Panc1 (cell line): ENCODE measurements at regions not wholly inside any gene's neighbourhood (a gene's known extent, or its start where the extent isn't known, plus 50 kb on each side); places are given as distances from the start of the nearest gene placed in this dataset.

Experiments
- ATAC-seq: fragments of 200-7000 bp; cut with Tn5 transposase; 2 replicates; pipeline ENCODE4 v1.9.1; 2020; ENCODE audit warnings: mild to moderate bottlenecking, moderate library complexity
- BruUV-seq: library from RNA; stranded (reverse); fragments of 400-500 nt; replicated peaks from 2 replicates; lab custom pipeline; 2021; lab: Mats Ljungman, UMichigan
- CTCF ChIA-PET: fragments of 300-600 bp; sonication (Branson Sonifier 250); formaldehyde crosslinking; loops from one replicate; lab custom pipeline; 2022; ENCODE audit warnings: antibody characterized with exemption; lab: Charles Lee
- POLR2A ChIA-PET: fragments of 300-600 bp; sonication (Branson Sonifier 250); formaldehyde crosslinking; loops from one replicate; lab custom pipeline; 2022; ENCODE audit warnings: antibody characterized with exemption; lab: Charles Lee
- DNase-seq: peaks from one replicate; pipeline ENCODE4 v3.0.0-alpha.2; 2010; ENCODE audit warnings: low read depth, low spot score
- H3K27ac ChIP-seq: 2 replicates; pipeline ENCODE4 v1.5.1; 2011; ENCODE audit warnings: mild to moderate bottlenecking, low read length, inconsistent platforms
- H3K27me3 ChIP-seq: fragments of 200-500 bp; sonication (Bioruptor generic); 2 replicates; pipeline ENCODE4 v1.6.0; 2014; ENCODE audit warnings: low read length, inconsistent platforms; ENCODE audit not compliant: control insufficient read depth, insufficient read depth
- H3K36me3 ChIP-seq: fragments of 200-500 bp; sonication (Bioruptor generic); 2 replicates; pipeline ENCODE4 v1.5.1; 2014; ENCODE audit warnings: inconsistent platforms, mild to moderate bottlenecking, low read length, moderate library complexity; ENCODE audit not compliant: control insufficient read depth, insufficient read depth
- H3K4me1 ChIP-seq: 2 replicates; pipeline ENCODE4 v1.5.1; 2011; ENCODE audit warnings: inconsistent platforms, mild to moderate bottlenecking, low read length, moderate library complexity; ENCODE audit not compliant: control insufficient read depth, insufficient read depth
- H3K4me3 ChIP-seq, 2 experiments: 2 replicates each; pipeline ENCODE4 v1.5.1; 2011 to 2012; ENCODE audit warnings: low read depth in 2 of 2, low read length in 2 of 2, mild to moderate bottlenecking in 2 of 2, inconsistent platforms in 1 of 2, moderate library complexity in 1 of 2
- H3K9me3 ChIP-seq: fragments of 200-500 bp; sonication (Bioruptor generic); 2 replicates; pipeline ENCODE4 v1.5.1; 2014; ENCODE audit warnings: low read depth, mild to moderate bottlenecking, inconsistent platforms, low read length, moderate library complexity; ENCODE audit not compliant: control insufficient read depth, insufficient read depth
- CTCF ChIP-seq: fragments of 450-650 bp; IDR thresholded peaks from 2 replicates; pipeline ENCODE4 v1.5.1; 2017; ENCODE audit warnings: mild to moderate bottlenecking
- POLR2AphosphoS5 ChIP-seq: IDR thresholded peaks from 2 replicates; pipeline ENCODE4 v1.6.1; 2012; ENCODE audit warnings: mild to moderate bottlenecking, low read depth, low read length, moderate library complexity
- SIN3A ChIP-seq: IDR thresholded peaks from 2 replicates; pipeline ENCODE4 v1.6.1; 2012; ENCODE audit warnings: low read depth, mild to moderate bottlenecking, low read length, moderate library complexity, borderline replicate concordance; ENCODE audit not compliant: insufficient read depth
- TCF7L2 ChIP-seq: IDR thresholded peaks from 2 replicates; pipeline ENCODE4 v1.6.1; 2011; ENCODE audit warnings: mild to moderate bottlenecking, low read depth, low read length, inconsistent platforms
- in situ Hi-C: cut with HindIII; loops from 2 replicates; pipeline ENCODE4 v1.10.0; 2016; ENCODE audit warnings: low sequenced_read_pairs, low pct_unique_long_range_greater_than_20kb
- intact Hi-C: fragments of 100-400 bp; cut with micrococcal nuclease; formaldehyde crosslinking; loops from one replicate; pipeline ENCODE4 v1.10.0; 2022; ENCODE audit not compliant: unreplicated experiment
- TF ChIP-seq, protein P1 (sequence below), 2 experiments: IDR thresholded peaks; 2 replicates each; pipeline ENCODE4 v1.6.1; 2011 to 2012; ENCODE audit warnings: low read depth in 2 of 2, control low read depth in 1 of 2, low read length in 1 of 2, mild to moderate bottlenecking in 1 of 2, moderate library complexity in 1 of 2; ENCODE audit not compliant: insufficient read depth in 1 of 2

GRCh38 chr7:49060743-49061142 is 136.4 kb downstream of the CDC14C start:
- no peak overlapping the region for H3K27ac ChIP-seq
- in situ Hi-C loops (no loop called here), intact Hi-C loops (no loop called here)
- ChIA-PET POLR2A (no interaction called here), CTCF (no interaction called here)
- H3K4me3 ChIP-seq = no peak overlapping the region
- no TSS peak for BruUV-seq
- no peaks in the 10 kb centered on the region for H3K36me3 ChIP-seq
- H3K9me3 ChIP-seq = no peaks in the 10 kb centered on the region
- H3K4me1 ChIP-seq = no peaks in the 10 kb centered on the region
- DNase-seq (no peak), ATAC-seq (no peak)
- H3K27me3 ChIP-seq = no peaks in the 10 kb centered on the region
- TF ChIP-seq TCF7L2 (no peak), CTCF (no peak), POLR2AphosphoS5 (no peak), SIN3A (no peak)
- TF ChIP-seq, protein P1, sequence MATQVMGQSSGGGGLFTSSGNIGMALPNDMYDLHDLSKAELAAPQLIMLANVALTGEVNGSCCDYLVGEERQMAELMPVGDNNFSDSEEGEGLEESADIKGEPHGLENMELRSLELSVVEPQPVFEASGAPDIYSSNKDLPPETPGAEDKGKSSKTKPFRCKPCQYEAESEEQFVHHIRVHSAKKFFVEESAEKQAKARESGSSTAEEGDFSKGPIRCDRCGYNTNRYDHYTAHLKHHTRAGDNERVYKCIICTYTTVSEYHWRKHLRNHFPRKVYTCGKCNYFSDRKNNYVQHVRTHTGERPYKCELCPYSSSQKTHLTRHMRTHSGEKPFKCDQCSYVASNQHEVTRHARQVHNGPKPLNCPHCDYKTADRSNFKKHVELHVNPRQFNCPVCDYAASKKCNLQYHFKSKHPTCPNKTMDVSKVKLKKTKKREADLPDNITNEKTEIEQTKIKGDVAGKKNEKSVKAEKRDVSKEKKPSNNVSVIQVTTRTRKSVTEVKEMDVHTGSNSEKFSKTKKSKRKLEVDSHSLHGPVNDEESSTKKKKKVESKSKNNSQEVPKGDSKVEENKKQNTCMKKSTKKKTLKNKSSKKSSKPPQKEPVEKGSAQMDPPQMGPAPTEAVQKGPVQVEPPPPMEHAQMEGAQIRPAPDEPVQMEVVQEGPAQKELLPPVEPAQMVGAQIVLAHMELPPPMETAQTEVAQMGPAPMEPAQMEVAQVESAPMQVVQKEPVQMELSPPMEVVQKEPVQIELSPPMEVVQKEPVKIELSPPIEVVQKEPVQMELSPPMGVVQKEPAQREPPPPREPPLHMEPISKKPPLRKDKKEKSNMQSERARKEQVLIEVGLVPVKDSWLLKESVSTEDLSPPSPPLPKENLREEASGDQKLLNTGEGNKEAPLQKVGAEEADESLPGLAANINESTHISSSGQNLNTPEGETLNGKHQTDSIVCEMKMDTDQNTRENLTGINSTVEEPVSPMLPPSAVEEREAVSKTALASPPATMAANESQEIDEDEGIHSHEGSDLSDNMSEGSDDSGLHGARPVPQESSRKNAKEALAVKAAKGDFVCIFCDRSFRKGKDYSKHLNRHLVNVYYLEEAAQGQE (IDR thresholded peaks at IDR 0.05; ENCODE audit: insufficient read depth in 1 of 2, low read depth in 2 of 2, low read length in 1 of 2) = no peak

- POLR2A ChIA-PET = no interaction called here
- BruUV-seq = no TSS peak
- H3K27me3 ChIP-seq = no peaks in the 10 kb centered on the region
- TF ChIP-seq POLR2AphosphoS5 (no peak), CTCF (no peak), TCF7L2 (no peak), SIN3A (no peak)
- TF ChIP-seq, protein P1 (IDR thresholded peaks at IDR 0.05; ENCODE audit: insufficient read depth in 1 of 2, low read depth in 2 of 2, low read length in 1 of 2) = no peak
- CTCF ChIA-PET = no interaction called here
- DNase-seq (no peak), ATAC-seq (no peak)
- H3K4me1 ChIP-seq = no peaks in the 10 kb centered on the region
- H3K4me3 ChIP-seq = no peak overlapping the region
- intact Hi-C loops = no loop called here
- H3K9me3 ChIP-seq = 0 out of 2 replicates have a peak, but pooled peaks cover 3% of the 10 kb centered on the region
- in situ Hi-C loops = no loop called here
- H3K36me3 ChIP-seq = no peaks in the 10 kb centered on the region
- H3K27ac ChIP-seq = no peak overlapping the region
These were observed 150.2 kb downstream of the CDC14C start for GRCh38 chr7:49074538-49074937.
